ENCODE measurements at regions not wholly inside any gene's neighbourhood (a gene's known extent, or its start where the extent isn't known, plus 50 kb on each side); places are given as distances from the start of the nearest gene placed in this dataset.

- H3K9me3 ChIP-seq (ENCODE audit: control insufficient read depth in 1 of 2, insufficient read depth in 1 of 2, low read length in 2 of 2): peaks cover 0 to 18% of the 10 kb centered on the region in 2 experiments
- no peak overlapping the region for H3K4me3 Mint-ChIP-seq
- H3K36me3 Mint-ChIP-seq (ENCODE audit: low read depth): no peaks in the 10 kb centered on the region
- DNase-seq (no peak), ATAC-seq (ENCODE audit: poor library complexity) (no peak)
- H3K27ac Mint-ChIP-seq: no peak overlapping the region
- H3K4me1 ChIP-seq (ENCODE audit: insufficient read depth, low read length): no peaks in the 10 kb centered on the region
- POLR2A ChIA-PET: no interaction called here
- CTCF ChIA-PET: no interaction called here
- H3K9me3 Mint-ChIP-seq: peaks cover 4% of the 10 kb centered on the region
- TF ChIP-seq CTCF (IDR thresholded peaks at IDR 0.05): no peak
- H3K27me3 Mint-ChIP-seq: no peaks in the 10 kb centered on the region
- no peaks in the 10 kb centered on the region for H3K36me3 ChIP-seq (ENCODE audit: insufficient read depth, low read length)
- H3K4me1 Mint-ChIP-seq (ENCODE audit: low read depth): no peaks in the 10 kb centered on the region
- intact Hi-C loops (cut with DNase I, micrococcal nuclease): no loop called here
- H3K4me3 ChIP-seq (ENCODE audit: low read length): no peak overlapping the region
- no peak overlapping the region for H3K27ac ChIP-seq (ENCODE audit: low read depth in 1 of 2, low read length in 2 of 2)
- peaks cover 0 to 3% of the 10 kb centered on the region in 2 experiments for H3K27me3 ChIP-seq (ENCODE audit: control insufficient read depth in 1 of 2, insufficient read depth in 2 of 2, low read length in 2 of 2)
Measured at GRCh38 chr10:105992928-105993327, 1171.6 kb downstream of the SORCS1 start.

- intact Hi-C loops (cut with DNase I, micrococcal nuclease): no loop called here
- POLR2A ChIA-PET: no interaction called here
- Mint-ChIP-seq H3K27ac (no peak overlapping the region), H3K4me3 (no peak overlapping the region), H3K27me3 (no peaks in the 10 kb centered on the region), H3K4me1 (ENCODE audit: low read depth) (no peaks in the 10 kb centered on the region), H3K9me3 (peaks cover 3% of the 10 kb centered on the region), H3K36me3 (ENCODE audit: low read depth) (no peaks in the 10 kb centered on the region)
- DNase-seq (no peak), ATAC-seq (ENCODE audit: poor library complexity) (no peak)
- H3K9me3 ChIP-seq (ENCODE audit: control insufficient read depth in 1 of 2, insufficient read depth in 1 of 2, low read length in 2 of 2): peaks cover 0 to 18% of the 10 kb centered on the region in 2 experiments
- CTCF ChIA-PET: no interaction called here
- H3K27ac ChIP-seq (ENCODE audit: low read depth in 1 of 2, low read length in 2 of 2): no peak overlapping the region
- peaks cover 0 to 3% of the 10 kb centered on the region in 2 experiments for H3K27me3 ChIP-seq (ENCODE audit: control insufficient read depth in 1 of 2, insufficient read depth in 2 of 2, low read length in 2 of 2)
- TF ChIP-seq CTCF (IDR thresholded peaks at IDR 0.05): no peak
- H3K4me3 ChIP-seq (ENCODE audit: low read length): no peak overlapping the region
- H3K36me3 ChIP-seq (ENCODE audit: insufficient read depth, low read length): no peaks in the 10 kb centered on the region
- H3K4me1 ChIP-seq (ENCODE audit: insufficient read depth, low read length): no peaks in the 10 kb centered on the region
Measured at GRCh38 chr10:105990529-105990928, 1174.0 kb downstream of the SORCS1 start.

GRCh38 chr10:105989995-105990394 is 1174.5 kb downstream of the SORCS1 start:
- CTCF ChIA-PET: no interaction called here
- no peaks in the 10 kb centered on the region for H3K27me3 Mint-ChIP-seq
- no peak for ATAC-seq (ENCODE audit: poor library complexity)
- H3K4me1 Mint-ChIP-seq (ENCODE audit: low read depth): no peaks in the 10 kb centered on the region
- no peaks in the 10 kb centered on the region for H3K36me3 ChIP-seq (ENCODE audit: insufficient read depth, low read length)
- intact Hi-C loops (cut with DNase I, micrococcal nuclease): no loop called here
- peaks cover 0 to 18% of the 10 kb centered on the region in 2 experiments for H3K9me3 ChIP-seq (ENCODE audit: control insufficient read depth in 1 of 2, insufficient read depth in 1 of 2, low read length in 2 of 2)
- POLR2A ChIA-PET: no interaction called here
- no peak overlapping the region for H3K27ac ChIP-seq (ENCODE audit: low read depth in 1 of 2, low read length in 2 of 2)
- H3K27me3 ChIP-seq (ENCODE audit: control insufficient read depth in 1 of 2, insufficient read depth in 2 of 2, low read length in 2 of 2): peaks cover 0 to 3% of the 10 kb centered on the region in 2 experiments
- H3K4me3 Mint-ChIP-seq: no peak overlapping the region
- H3K36me3 Mint-ChIP-seq (ENCODE audit: low read depth): no peaks in the 10 kb centered on the region
- no peaks in the 10 kb centered on the region for H3K4me1 ChIP-seq (ENCODE audit: insufficient read depth, low read length)
- no peak for DNase-seq
- no peak for TF ChIP-seq CTCF (IDR thresholded peaks at IDR 0.05)
- H3K9me3 Mint-ChIP-seq: peaks cover 3% of the 10 kb centered on the region
- H3K4me3 ChIP-seq (ENCODE audit: low read length): no peak overlapping the region
- H3K27ac Mint-ChIP-seq: no peak overlapping the region
